ENCODE measurements at regions not wholly inside any gene's neighbourhood (a gene's known extent, or its start where the extent isn't known, plus 50 kb on each side); places are given as distances from the start of the nearest gene placed in this dataset.

- H3K4me3 ChIP-seq (replicated peaks; ENCODE audit: low read depth, low read length) = no peak overlapping the region
- TF ChIP-seq, protein P1, sequence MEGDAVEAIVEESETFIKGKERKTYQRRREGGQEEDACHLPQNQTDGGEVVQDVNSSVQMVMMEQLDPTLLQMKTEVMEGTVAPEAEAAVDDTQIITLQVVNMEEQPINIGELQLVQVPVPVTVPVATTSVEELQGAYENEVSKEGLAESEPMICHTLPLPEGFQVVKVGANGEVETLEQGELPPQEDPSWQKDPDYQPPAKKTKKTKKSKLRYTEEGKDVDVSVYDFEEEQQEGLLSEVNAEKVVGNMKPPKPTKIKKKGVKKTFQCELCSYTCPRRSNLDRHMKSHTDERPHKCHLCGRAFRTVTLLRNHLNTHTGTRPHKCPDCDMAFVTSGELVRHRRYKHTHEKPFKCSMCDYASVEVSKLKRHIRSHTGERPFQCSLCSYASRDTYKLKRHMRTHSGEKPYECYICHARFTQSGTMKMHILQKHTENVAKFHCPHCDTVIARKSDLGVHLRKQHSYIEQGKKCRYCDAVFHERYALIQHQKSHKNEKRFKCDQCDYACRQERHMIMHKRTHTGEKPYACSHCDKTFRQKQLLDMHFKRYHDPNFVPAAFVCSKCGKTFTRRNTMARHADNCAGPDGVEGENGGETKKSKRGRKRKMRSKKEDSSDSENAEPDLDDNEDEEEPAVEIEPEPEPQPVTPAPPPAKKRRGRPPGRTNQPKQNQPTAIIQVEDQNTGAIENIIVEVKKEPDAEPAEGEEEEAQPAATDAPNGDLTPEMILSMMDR (IDR thresholded peaks at IDR 0.05; ENCODE audit: low read depth, low read length, missing control alignments) = no peak
Measured at GRCh38 chr13:44757671-44758070, 181.5 kb upstream of the TSC22D1 start.

DNA sequence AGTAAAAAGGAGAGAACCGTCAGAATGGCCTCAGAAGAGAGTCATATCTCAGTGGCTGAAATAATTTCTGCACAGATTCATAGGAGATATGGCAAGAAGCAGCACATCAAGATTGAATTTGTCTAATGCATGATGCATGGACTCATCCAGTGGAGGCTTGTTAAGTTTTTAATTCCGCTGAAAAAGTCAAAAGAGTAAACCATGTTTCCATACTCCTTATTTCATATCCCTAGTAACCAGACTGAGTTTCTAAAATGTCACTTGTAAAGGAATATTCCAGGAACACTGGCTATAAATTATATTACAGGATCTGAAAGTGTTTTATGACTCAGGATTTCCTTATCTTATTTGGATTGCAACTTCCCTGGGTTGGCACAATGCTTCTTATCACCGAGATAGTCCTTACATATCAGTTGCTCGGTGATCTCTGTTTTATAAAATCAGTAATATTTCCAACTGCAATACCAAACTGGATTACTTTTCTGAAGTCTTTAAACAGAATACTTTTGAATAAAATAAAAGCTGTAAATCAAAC lies 180.2 kb upstream of the TSC22D1 start:
- TF ChIP-seq, protein P1 (IDR thresholded peaks at IDR 0.05; ENCODE audit: low read depth, low read length, missing control alignments) = no peak
- H3K4me3 ChIP-seq (replicated peaks; ENCODE audit: low read depth, low read length) = no peak overlapping the region
- DNase-seq (ENCODE audit: extremely low read depth, low read depth) = no peak

More at GRCh38 chr13:44757671-44758070, 181.5 kb upstream of the TSC22D1 start:
- DNase-seq (ENCODE audit: extremely low read depth, low read depth) = no peak

- no peak for DNase-seq (ENCODE audit: extremely low read depth, low read depth)
Measured at GRCh38 chr13:44755872-44756271, 179.7 kb upstream of the TSC22D1 start.

GRCh38 chr13:44752164-44752563 lies 176.0 kb upstream of the TSC22D1 start:
- TF ChIP-seq, protein P1 (IDR thresholded peaks at IDR 0.05; ENCODE audit: low read depth, low read length, missing control alignments) = no peak
- no peak for DNase-seq (ENCODE audit: extremely low read depth, low read depth)
- no peak overlapping the region for H3K4me3 ChIP-seq (replicated peaks; ENCODE audit: low read depth, low read length)

More at GRCh38 chr13:44755872-44756271, 179.7 kb upstream of the TSC22D1 start:
- TF ChIP-seq, protein P1 (IDR thresholded peaks at IDR 0.05; ENCODE audit: low read depth, low read length, missing control alignments) = no peak
- H3K4me3 ChIP-seq (replicated peaks; ENCODE audit: low read depth, low read length) = no peak overlapping the region

- TF ChIP-seq, protein P1 (IDR thresholded peaks at IDR 0.05; ENCODE audit: low read depth, low read length, missing control alignments) = no peak
- no peak for DNase-seq (ENCODE audit: extremely low read depth, low read depth)
- H3K4me3 ChIP-seq (replicated peaks; ENCODE audit: low read depth, low read length) = no peak overlapping the region
Measured at GRCh38 chr13:44750630-44751029, 174.5 kb upstream of the TSC22D1 start.

- no peak overlapping the region for H3K4me3 ChIP-seq (replicated peaks; ENCODE audit: low read depth, low read length)
- TF ChIP-seq, protein P1 (IDR thresholded peaks at IDR 0.05; ENCODE audit: low read depth, low read length, missing control alignments) = no peak
- DNase-seq (ENCODE audit: extremely low read depth, low read depth) = no peak
Measured at GRCh38 chr13:44749906-44750305, 173.8 kb upstream of the TSC22D1 start.

- no peak for DNase-seq (ENCODE audit: extremely low read depth, low read depth)
- no peak overlapping the region for H3K4me3 ChIP-seq (replicated peaks; ENCODE audit: low read depth, low read length)
- TF ChIP-seq, protein P1 (IDR thresholded peaks at IDR 0.05; ENCODE audit: low read depth, low read length, missing control alignments) = no peak
Measured at GRCh38 chr13:44748439-44748838, 172.3 kb upstream of the TSC22D1 start.
